H9 (cell line): ENCODE measurements at regions not wholly inside any gene's neighbourhood (a gene's known extent, or its start where the extent isn't known, plus 50 kb on each side); places are given as distances from the start of the nearest gene placed in this dataset.

Experiments
- DNase-seq: peaks from one replicate; pipeline ENCODE4 v3.0.0-alpha.2; 2017
- H2AFZ ChIP-seq: one replicate; pipeline ENCODE4 v1.6.1; 2013; ENCODE audit warnings: mild to moderate bottlenecking, low read length, control low read depth, moderate library complexity
- H2AK5ac ChIP-seq: 2 replicates; pipeline ENCODE4 v1.6.1; 2013; ENCODE audit warnings: low read length, control low read depth, mixed read lengths; ENCODE audit not compliant: insufficient read length
- H2BK120ac ChIP-seq: one replicate; pipeline ENCODE4 v1.6.1; 2013; ENCODE audit warnings: low read depth, mild to moderate bottlenecking, low read length, control low read depth, inconsistent platforms; ENCODE audit not compliant: poor library complexity, severe bottlenecking
- H2BK12ac ChIP-seq: 2 replicates; pipeline ENCODE4 v1.6.1; 2013; ENCODE audit warnings: low read length, control low read depth, mixed read lengths, low read depth; ENCODE audit not compliant: insufficient read length
- H2BK15ac ChIP-seq: 2 replicates; pipeline ENCODE4 v1.6.1; 2013; ENCODE audit warnings: low read depth, low read length, control low read depth
- H2BK20ac ChIP-seq: one replicate; pipeline ENCODE4 v1.6.1; 2013; ENCODE audit warnings: low read depth, mild to moderate bottlenecking, low read length, control low read depth, inconsistent platforms; ENCODE audit not compliant: poor library complexity, severe bottlenecking
- H2BK5ac ChIP-seq: 2 replicates; pipeline ENCODE4 v1.6.1; 2013; ENCODE audit warnings: low read length, control low read depth, mixed read lengths; ENCODE audit not compliant: insufficient read length
- H3K14ac ChIP-seq: 2 replicates; pipeline ENCODE4 v1.6.1; 2013; ENCODE audit warnings: low read length, control low read depth; ENCODE audit not compliant: insufficient read depth
- H3K18ac ChIP-seq: 2 replicates; pipeline ENCODE4 v1.6.1; 2013; ENCODE audit warnings: low read depth, mild to moderate bottlenecking, mixed read lengths, low read length, control low read depth; ENCODE audit not compliant: insufficient read length
- H3K23ac ChIP-seq: 2 replicates; pipeline ENCODE4 v1.6.1; 2013; ENCODE audit warnings: low read length, control low read depth, mixed read lengths, low read depth; ENCODE audit not compliant: insufficient read length
- H3K23me2 ChIP-seq: 2 replicates; pipeline ENCODE4 v1.6.1; 2013; ENCODE audit warnings: low read depth, mild to moderate bottlenecking, mixed read lengths, low read length, control low read depth; ENCODE audit not compliant: insufficient read length, poor library complexity, severe bottlenecking
- H3K27ac ChIP-seq: 2 replicates; pipeline ENCODE4 v1.5.1; 2013; ENCODE audit warnings: low read length, control low read depth, mixed read lengths, low read depth; ENCODE audit not compliant: insufficient read length
- H3K27me3 ChIP-seq: 2 replicates; pipeline ENCODE4 v1.6.1; 2013; ENCODE audit warnings: low read length, control low read depth, inconsistent platforms; ENCODE audit not compliant: insufficient read depth
- H3K4ac ChIP-seq: 2 replicates; pipeline ENCODE4 v1.6.1; 2013; ENCODE audit warnings: low read depth, mild to moderate bottlenecking, control low read depth, inconsistent platforms, low read length, moderate library complexity
- H3K4me1 ChIP-seq: 2 replicates; pipeline ENCODE4 v1.6.1; 2013; ENCODE audit warnings: low read length, control low read depth, inconsistent platforms; ENCODE audit not compliant: insufficient read depth
- H3K4me2 ChIP-seq: 2 replicates; pipeline ENCODE4 v1.6.1; 2013; ENCODE audit warnings: low read length, control low read depth, mixed read lengths; ENCODE audit not compliant: insufficient read length, insufficient read depth
- H3K56ac ChIP-seq: 2 replicates; pipeline ENCODE4 v1.6.1; 2013; ENCODE audit warnings: low read depth, mild to moderate bottlenecking, mixed read lengths, low read length, control low read depth; ENCODE audit not compliant: insufficient read length
- H3K79me1 ChIP-seq: 2 replicates; pipeline ENCODE4 v1.6.1; 2013; ENCODE audit warnings: low read depth, mild to moderate bottlenecking, moderate library complexity, low read length, control low read depth, inconsistent platforms; ENCODE audit not compliant: insufficient read depth, poor library complexity, severe bottlenecking
- H3K79me2 ChIP-seq: 2 replicates; pipeline ENCODE4 v1.6.1; 2013; ENCODE audit warnings: low read length, control low read depth, inconsistent platforms; ENCODE audit not compliant: insufficient read depth
- H3K9ac ChIP-seq: 2 replicates; pipeline ENCODE4 v1.6.1; 2013; ENCODE audit warnings: low read length, control low read depth, mixed read lengths; ENCODE audit not compliant: insufficient read length; ENCODE audit errors: extremely low read depth
- H3K9me3 ChIP-seq: one replicate; pipeline ENCODE4 v1.6.1; 2013; ENCODE audit warnings: low read depth, low read length, inconsistent platforms; ENCODE audit not compliant: control insufficient read depth
- H3T11ph ChIP-seq: one replicate; pipeline ENCODE4 v1.6.1; 2013; ENCODE audit warnings: mild to moderate bottlenecking, low read length, control low read depth, inconsistent platforms
- H4K20me1 ChIP-seq: one replicate; pipeline ENCODE4 v1.6.1; 2013; ENCODE audit not compliant: control insufficient read depth, insufficient read length, insufficient read depth
- H4K5ac ChIP-seq: 2 replicates; pipeline ENCODE4 v1.6.1; 2013; ENCODE audit warnings: low read depth, mild to moderate bottlenecking, mixed read lengths, low read length, control low read depth; ENCODE audit not compliant: insufficient read length
- H4K8ac ChIP-seq: replicated peaks from 2 replicates; pipeline ENCODE4 v1.6.1; 2013; ENCODE audit warnings: low read length, control low read depth, mixed read lengths, low read depth; ENCODE audit not compliant: insufficient read length
- H4K91ac ChIP-seq: 2 replicates; pipeline ENCODE4 v1.6.1; 2013; ENCODE audit warnings: low read depth, mild to moderate bottlenecking, moderate library complexity, mixed read lengths, low read length, control low read depth; ENCODE audit not compliant: insufficient read length
- H3K27ac Mint-ChIP-seq, 3 experiments: 2 replicates in 2 of 3; 3 replicates in 1 of 3; pipeline ENCODE4 v1.8.0; 2020 to 2021; ENCODE audit warnings: mixed read lengths in 3 of 3, mild to moderate bottlenecking in 1 of 3, moderate library complexity in 1 of 3
- H3K27me3 Mint-ChIP-seq: 2 replicates; pipeline ENCODE4 v1.8.0; 2021; ENCODE audit warnings: low read depth, mild to moderate bottlenecking, moderate library complexity, mixed read lengths
- H3K36me3 Mint-ChIP-seq, 3 experiments: 2 replicates in 2 of 3; 3 replicates in 1 of 3; pipeline ENCODE4 v1.8.0; 2020 to 2021; ENCODE audit warnings: low read depth in 3 of 3, mixed read lengths in 3 of 3; ENCODE audit not compliant: insufficient read depth in 1 of 3
- H3K4me1 Mint-ChIP-seq, 2 experiments: 2 replicates each; pipeline ENCODE4 v1.8.0; 2020; ENCODE audit warnings: mixed read lengths in 2 of 2
- H3K4me3 Mint-ChIP-seq, 2 experiments: 2 replicates in 1 of 2; 3 replicates in 1 of 2; pipeline ENCODE4 v1.8.0; 2020 to 2021; ENCODE audit warnings: mild to moderate bottlenecking in 2 of 2, mixed read lengths in 2 of 2, moderate library complexity in 1 of 2
- H3K9me3 Mint-ChIP-seq, 2 experiments: 2 replicates in 1 of 2; 3 replicates in 1 of 2; pipeline ENCODE4 v1.8.0; 2020; ENCODE audit warnings: mild to moderate bottlenecking in 2 of 2, mixed read lengths in 2 of 2, moderate library complexity in 1 of 2
- CTCF ChIP-seq: fragments of 200-600 bp; sonication (generic); conservative IDR thresholded peaks from 3 replicates; pipeline ENCODE4 v1.8.0; 2021; ENCODE audit warnings: antibody characterized with exemption, mild to moderate bottlenecking
- WGBS: extraction: QIAGEN DNeasy Blood & Tissue Kit; methylation state at CpG from one replicate; pipeline ENCODE4 v1.1.7; 2013; ENCODE audit warnings: missing lambda C conversion rate, low lambda C conversion rate, mixed read lengths; ENCODE audit not compliant: insufficient read length; ENCODE audit errors: extremely low coverage; 5-methylcytosine and 5-hydroxymethylcytosine counted together

DNA sequence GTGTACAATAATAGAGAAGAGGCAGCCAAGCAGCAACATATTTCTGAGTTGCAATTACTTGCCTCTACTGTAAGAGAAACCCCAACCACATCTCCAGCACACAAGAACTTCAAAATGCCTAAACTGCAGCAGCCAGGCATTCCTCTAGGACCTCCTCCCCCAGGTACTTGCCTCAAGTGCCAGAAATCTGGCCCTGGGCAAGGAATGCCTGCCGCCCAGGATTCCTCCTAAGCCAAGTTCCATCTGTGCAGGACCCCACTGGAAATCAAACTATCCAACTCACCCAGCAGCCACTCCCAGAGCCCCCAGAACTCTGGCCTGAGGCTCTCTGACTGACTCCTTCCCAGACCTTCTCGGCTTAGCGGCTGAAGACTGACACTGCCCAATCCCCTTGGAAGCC is 336.8 kb upstream of the RGMB start:
- no peak for TF ChIP-seq CTCF
- H3K14ac ChIP-seq: no peak overlapping the region
- WGBS: no CpG with 5 or more reads among the region's 3 CpGs
- peaks cover 4% of the 10 kb centered on the region; the same call in 1 of the 2 replicates for H3K4me1 ChIP-seq
- no peak overlapping the region for H3K9ac ChIP-seq
- H4K91ac ChIP-seq: no peak overlapping the region
- H4K5ac ChIP-seq: no peak overlapping the region
- no peak overlapping the region for H2BK15ac ChIP-seq
- peaks cover 5% of the 10 kb centered on the region for H3K9me3 ChIP-seq
- H3K9me3 Mint-ChIP-seq: peaks cover 10 to 12% of the 10 kb centered on the region in 2 experiments
- no peak overlapping the region for H3K56ac ChIP-seq
- H3K4ac ChIP-seq: no peak overlapping the region
- H3K36me3 Mint-ChIP-seq: peaks cover 7 to 17% (median 10%) of the 10 kb centered on the region in 3 experiments
- peaks cover 15% of the 10 kb centered on the region in 2 experiments for H3K4me1 Mint-ChIP-seq
- H3K79me1 ChIP-seq: no peaks in the 10 kb centered on the region
- H2AK5ac ChIP-seq: no peak overlapping the region
- no peaks in the 10 kb centered on the region for H3K27me3 ChIP-seq
- DNase-seq: no peak
- no peaks in the 10 kb centered on the region for H3K23me2 ChIP-seq
- H3K79me2 ChIP-seq: no peaks in the 10 kb centered on the region
- no peak overlapping the region for H3K4me3 Mint-ChIP-seq
- no peak overlapping the region for H3K4me2 ChIP-seq
- H2BK12ac ChIP-seq: no peak overlapping the region
- H3K18ac ChIP-seq: no peak overlapping the region
- H2BK120ac ChIP-seq: no peak overlapping the region
- H3K27ac Mint-ChIP-seq: no peak overlapping the region
- H2AFZ ChIP-seq: no peak overlapping the region
- H3K27ac ChIP-seq: no peak overlapping the region
- H4K20me1 ChIP-seq: no peaks in the 10 kb centered on the region
- no peaks in the 10 kb centered on the region for H3K27me3 Mint-ChIP-seq
- H2BK20ac ChIP-seq: no peak overlapping the region
- no peak overlapping the region for H2BK5ac ChIP-seq
- no peak overlapping the region for H3K23ac ChIP-seq
- H4K8ac ChIP-seq: no peak overlapping the region
- H3T11ph ChIP-seq: no peak overlapping the region
